GM21381 (cell line): ENCODE measurements at regions not wholly inside any gene's neighbourhood (a gene's known extent, or its start where the extent isn't known, plus 50 kb on each side); places are given as distances from the start of the nearest gene placed in this dataset.
"Not testable (repeated sequence)": the region's sequence is repeated elsewhere in the genome, so short reads cannot be mapped to it uniquely, and the experiment has no call there.

ENCODE experiments used
- ATAC-seq: cut with Tn5 transposase; IDR thresholded peaks from one replicate; pipeline ENCODE4 v1.9.1; 2021; ENCODE audit warnings: mild to moderate bottlenecking, moderate library complexity; ENCODE audit not compliant: unreplicated experiment

- no peak for ATAC-seq
Measured at GRCh38 chr11:90630176-90630575, 407.3 kb upstream of the CHORDC1 start.

GRCh38 chr11:90629229-90629806 lies 406.5 kb upstream of the CHORDC1 start:
- no peak for ATAC-seq

GRCh38 chr11:90614318-90614717 lies 391.5 kb upstream of the CHORDC1 start:
- no peak for ATAC-seq

- ATAC-seq, result not testable (repeated sequence)
Measured at GRCh38 chr11:90613037-90613436, 390.2 kb upstream of the CHORDC1 start.

GRCh38 chr11:90606721-90607120 lies 383.9 kb upstream of the CHORDC1 start:
- no peak for ATAC-seq

- ATAC-seq, result no peak
Measured at GRCh38 chr11:90601261-90601660, 378.4 kb upstream of the CHORDC1 start.

GRCh38 chr11:90594658-90595057 lies 371.8 kb upstream of the CHORDC1 start:
- no peak for ATAC-seq

- no peak for ATAC-seq
Measured at GRCh38 chr11:90593099-90593498, 370.2 kb upstream of the CHORDC1 start.

GRCh38 chr11:90590286-90590685 lies 367.4 kb upstream of the CHORDC1 start:
- ATAC-seq, result no peak

GRCh38 chr11:90589735-90590134 lies 366.9 kb upstream of the CHORDC1 start:
- ATAC-seq, result no peak

GRCh38 chr11:90587896-90588295 lies 365.0 kb upstream of the CHORDC1 start:
- ATAC-seq, result no peak

- ATAC-seq, result no peak
Measured at GRCh38 chr11:90585491-90585890, 362.6 kb upstream of the CHORDC1 start.

- ATAC-seq, result not testable (repeated sequence)
Measured at GRCh38 chr11:90582999-90583398, 360.1 kb upstream of the CHORDC1 start.

GRCh38 chr11:90564531-90564930 lies 341.7 kb upstream of the CHORDC1 start:
- ATAC-seq, result no peak

- ATAC-seq, result no peak
Measured at GRCh38 chr11:90558328-90558865, 335.5 kb upstream of the CHORDC1 start.

GRCh38 chr11:90556606-90557005 lies 333.8 kb upstream of the CHORDC1 start:
- no peak for ATAC-seq

GRCh38 chr11:90556026-90556425 lies 333.2 kb upstream of the CHORDC1 start:
- ATAC-seq, result no peak

- ATAC-seq, result no peak
Measured at GRCh38 chr11:90555477-90555876, 332.6 kb upstream of the CHORDC1 start.

- ATAC-seq, result no peak
Measured at GRCh38 chr11:90542092-90542491, 319.2 kb upstream of the CHORDC1 start.

- ATAC-seq, result no peak
Measured at GRCh38 chr11:90536301-90536700, 313.5 kb upstream of the CHORDC1 start.

GRCh38 chr11:90532125-90532524 lies 309.3 kb upstream of the CHORDC1 start:
- no peak for ATAC-seq

- ATAC-seq, result no peak
Measured at GRCh38 chr11:90531001-90531400, 308.2 kb upstream of the CHORDC1 start.

GRCh38 chr11:90525962-90526361 lies 303.1 kb upstream of the CHORDC1 start:
- no peak for ATAC-seq
